T-cell (primary cell): ENCODE measurements at regions not wholly inside any gene's neighbourhood (a gene's known extent, or its start where the extent isn't known, plus 50 kb on each side); places are given as distances from the start of the nearest gene placed in this dataset.
A peak's percentile ranks its signal among the peaks of the same experiment; 100 is the strongest.
"Not testable (repeated sequence)": the region's sequence is repeated elsewhere in the genome, so short reads cannot be mapped to it uniquely, and the experiment has no call there.

Experiments
- ATAC-seq, 4 experiments: fragments of 200-7000 bp in 3 of 4; fragments of 150-1000 bp in 1 of 4; cut with Tn5 transposase; replicated peaks in 1 of 4; 1 replicate in 3 of 4; 2 replicates in 1 of 4; pipeline ENCODE4 v1.10.0; 2021; ENCODE audit warnings: moderate library complexity in 3 of 4, mild to moderate bottlenecking in 2 of 4, moderate number of reproducible peaks in 1 of 4
- CTCF ChIA-PET, 2 donors: fragments of 300-600 bp; sonication (Branson Sonifier 250); formaldehyde crosslinking; loops; one replicate each; lab custom pipeline; 2022; ENCODE audit warnings: antibody characterized with exemption in 2 of 2; lab: Charles Lee
- POLR2A ChIA-PET, 2 donors: fragments of 300-600 bp; sonication (Branson Sonifier 250); formaldehyde crosslinking; loops; one replicate each; lab custom pipeline; 2022; ENCODE audit warnings: antibody characterized with exemption in 2 of 2; lab: Charles Lee
- DNase-seq, 35 experiments: peaks; one replicate each; pipeline versions ENCODE4 v3.0.0 to v3.0.0-alpha.2; 2013 to 2023
- H3K27ac ChIP-seq: one replicate; pipeline ENCODE4 v1.5.1; 2013; ENCODE audit warnings: low read length
- H3K27me3 ChIP-seq, 2 experiments: replicated peaks in 1 of 2; 1 replicate in 1 of 2; 2 replicates in 1 of 2; pipeline versions ENCODE4 v1.6.1 to v1.7.0; 2013; ENCODE audit warnings: low read length in 1 of 2, mixed read lengths in 1 of 2; ENCODE audit not compliant: control insufficient read depth in 2 of 2, insufficient read depth in 2 of 2; ENCODE audit errors: extremely low read depth in 1 of 2
- H3K36me3 ChIP-seq, 2 donors: 1 replicate in 1 of 2; 2 replicates in 1 of 2; pipeline versions ENCODE4 v1.6.1 to v1.7.0; 2013; ENCODE audit warnings: low read length in 1 of 2; ENCODE audit not compliant: control insufficient read depth in 2 of 2, insufficient read depth in 1 of 2; ENCODE audit errors: extremely low read depth in 1 of 2
- H3K4me1 ChIP-seq, 2 experiments: 1 replicate in 1 of 2; 2 replicates in 1 of 2; pipeline versions ENCODE4 v1.6.1 to v1.7.0; 2013; ENCODE audit warnings: low read length in 2 of 2, mixed read lengths in 1 of 2; ENCODE audit not compliant: insufficient read depth in 2 of 2, control insufficient read depth in 1 of 2; ENCODE audit errors: extremely low read depth in 1 of 2
- H3K4me3 ChIP-seq, 2 donors: 1 replicate in 1 of 2; 2 replicates in 1 of 2; pipeline versions ENCODE4 v1.5.1 to v1.7.0; 2013; ENCODE audit warnings: mild to moderate bottlenecking in 2 of 2, low read length in 1 of 2, moderate library complexity in 1 of 2; ENCODE audit not compliant: control insufficient read depth in 1 of 2; ENCODE audit errors: extremely low read depth in 1 of 2
- H3K9me3 ChIP-seq: 2 replicates; pipeline ENCODE4 v1.7.0; 2013
- H3K27ac Mint-ChIP-seq, 2 donors: one replicate each; pipeline ENCODE4 v1.8.0; 2020 to 2021; ENCODE audit warnings: mild to moderate bottlenecking in 2 of 2, mixed read lengths in 2 of 2
- H3K27me3 Mint-ChIP-seq, 2 donors: one replicate each; pipeline ENCODE4 v1.8.0; 2021 to 2022; ENCODE audit warnings: mixed read lengths in 2 of 2
- H3K36me3 Mint-ChIP-seq: one replicate; pipeline ENCODE4 v1.8.0; 2021; ENCODE audit warnings: mixed read lengths
- H3K4me1 Mint-ChIP-seq, 3 donors: one replicate each; pipeline ENCODE4 v1.8.0; 2020 to 2022; ENCODE audit warnings: mixed read lengths in 3 of 3, mild to moderate bottlenecking in 1 of 3
- H3K4me3 Mint-ChIP-seq, 3 donors: one replicate each; pipeline ENCODE4 v1.8.0; 2020 to 2022; ENCODE audit warnings: mild to moderate bottlenecking in 3 of 3, mixed read lengths in 3 of 3, moderate library complexity in 3 of 3
- H3K9me3 Mint-ChIP-seq, 3 donors: one replicate each; pipeline ENCODE4 v1.8.0; 2020 to 2022; ENCODE audit warnings: mixed read lengths in 3 of 3
- WGBS: methylation state at CpG from one replicate; pipeline ENCODE4 v1.1.5; 2013; ENCODE audit warnings: missing lambda C conversion rate; ENCODE audit not compliant: insufficient coverage; 5-methylcytosine and 5-hydroxymethylcytosine counted together

DNA sequence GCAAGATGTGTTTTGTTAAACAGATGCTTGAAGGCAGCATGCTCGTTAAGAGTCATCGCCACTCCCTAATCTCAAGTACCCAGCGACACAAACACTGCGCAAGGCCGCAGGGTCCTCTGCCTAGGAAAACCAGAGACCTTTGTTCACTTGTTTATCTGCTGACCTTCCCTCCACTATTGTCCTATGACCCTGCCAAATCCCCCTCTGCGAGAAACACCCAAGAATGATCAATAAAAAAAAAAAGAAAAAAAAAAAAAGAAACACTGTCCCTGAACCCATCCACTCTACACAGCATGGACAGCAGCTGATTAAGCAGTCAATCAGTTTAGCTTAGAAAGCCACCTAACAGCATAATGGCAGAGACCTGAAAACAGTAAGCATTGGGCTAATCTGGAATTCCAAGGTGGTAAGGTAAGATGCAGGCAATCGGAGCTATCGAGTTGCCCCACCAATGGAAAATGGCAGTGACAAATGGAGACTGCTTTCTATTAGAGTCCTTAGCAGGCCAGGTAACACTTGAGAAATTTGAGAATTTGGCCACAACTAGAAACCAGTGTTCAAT is 89.9 kb upstream of the FOXN3 start:
- H3K4me3 Mint-ChIP-seq, H3K27ac Mint-ChIP-seq, H3K9me3 ChIP-seq, H3K27me3 ChIP-seq, H3K27me3 Mint-ChIP-seq, H3K9me3 Mint-ChIP-seq, DNase-seq, H3K36me3 ChIP-seq, H3K4me3 ChIP-seq, ATAC-seq, POLR2A ChIA-PET, CTCF ChIA-PET, H3K27ac ChIP-seq: not testable (repeated sequence)
- H3K4me1 ChIP-seq = peaks cover 10 to 45% of the 10 kb centered on the region in 2 experiments
- Mint-ChIP-seq H3K36me3 (peaks cover 22% of the 10 kb centered on the region), H3K4me1 (peaks cover 72 to 79% (median 77%) of the 10 kb centered on the region in 3 donors)
- 67% methylated on average over 1 of the region's 8 CpGs for whole genome bisulfite sequencing

- H3K4me1 Mint-ChIP-seq = peaks cover 50 to 56% (median 55%) of the 10 kb centered on the region in 3 donors
- POLR2A ChIA-PET = no interaction called here
- CTCF ChIA-PET = no interaction called here
- no peaks in the 10 kb centered on the region for H3K27me3 Mint-ChIP-seq
- Histone ChIP-seq H3K27me3 (no peaks in the 10 kb centered on the region), H3K27ac (peak overlapping the region; percentile 24), H3K4me3 (no peak overlapping the region), H3K9me3 (no peaks in the 10 kb centered on the region), H3K4me1 (peaks cover 4 to 24% of the 10 kb centered on the region in 2 experiments), H3K36me3 (peaks cover 0 to 19% of the 10 kb centered on the region in 2 donors)
- DNase-seq = peak in 10 of 35 experiments; percentile 8 to 48 (median 14)
- H3K9me3 Mint-ChIP-seq = no peaks in the 10 kb centered on the region
- 29% methylated on average over 1 of the region's 6 CpGs for WGBS
- H3K27ac Mint-ChIP-seq = peak overlapping the region; percentile 1 to 17
- ATAC-seq = peak in 2 of 4 experiments; percentile 49 to 58
- peaks cover 35% of the 10 kb centered on the region for H3K36me3 Mint-ChIP-seq
- no peak overlapping the region for H3K4me3 Mint-ChIP-seq
These were observed 87.7 kb upstream of the FOXN3 start for GRCh38 chr14:89504602-89505313.

- H3K36me3 Mint-ChIP-seq = peaks cover 35% of the 10 kb centered on the region
- H3K4me1 ChIP-seq = peaks cover 2 to 21% of the 10 kb centered on the region in 2 experiments
- no peak overlapping the region for H3K27ac ChIP-seq
These were observed 87.1 kb upstream of the FOXN3 start for GRCh38 chr14:89504091-89504490.

DNA sequence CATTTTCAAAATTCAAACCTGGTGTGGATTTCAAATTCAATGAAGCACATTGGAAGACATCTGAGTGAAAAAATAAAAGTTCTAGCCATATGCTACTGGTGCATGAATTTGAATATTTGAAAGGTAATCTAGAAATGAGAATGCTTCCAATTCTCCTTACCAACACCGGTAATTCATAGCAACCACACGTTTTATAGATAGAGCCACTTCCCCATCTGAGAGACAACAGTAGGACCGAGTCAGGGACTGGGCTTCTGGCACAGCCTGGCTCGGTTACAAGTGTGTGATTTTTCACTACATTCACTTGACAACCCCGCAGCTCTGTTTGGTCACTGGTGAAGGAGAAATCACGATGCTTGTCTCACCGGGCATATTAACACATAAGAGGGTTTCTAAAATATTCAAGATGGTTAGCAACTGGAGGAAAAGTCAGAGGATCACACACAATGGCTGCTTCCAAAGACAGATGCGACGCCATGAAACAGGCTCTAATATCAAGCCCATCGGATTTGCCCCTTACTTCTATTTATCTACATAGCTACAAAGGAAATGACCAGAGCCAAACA is 86.5 kb upstream of the FOXN3 start:
- ATAC-seq (no peak), DNase-seq (no peak)
- Mint-ChIP-seq H3K4me1 (peaks cover 40 to 46% (median 46%) of the 10 kb centered on the region in 3 donors), H3K36me3 (peaks cover 35% of the 10 kb centered on the region), H3K4me3 (no peak overlapping the region), H3K9me3 (no peaks in the 10 kb centered on the region), H3K27me3 (no peaks in the 10 kb centered on the region), H3K27ac (peak overlapping the region in 1 of 2 donors; percentile 17)
- Histone ChIP-seq H3K36me3 (peaks cover 0 to 17% of the 10 kb centered on the region in 2 donors), H3K9me3 (no peaks in the 10 kb centered on the region), H3K27me3 (no peaks in the 10 kb centered on the region), H3K4me3 (no peak overlapping the region), H3K4me1 (peaks cover 2 to 15% of the 10 kb centered on the region in 2 experiments), H3K27ac (no peak overlapping the region)
- WGBS = 70% methylated on average over 2 of the region's 10 CpGs
- ChIA-PET POLR2A (no interaction called here), CTCF (no interaction called here)

More at GRCh38 chr14:89504091-89504490, 87.1 kb upstream of the FOXN3 start:
- peaks cover 43 to 52% (median 50%) of the 10 kb centered on the region in 3 donors for H3K4me1 Mint-ChIP-seq
- ChIA-PET CTCF (no interaction called here), POLR2A (no interaction called here)
- no peaks in the 10 kb centered on the region for H3K9me3 Mint-ChIP-seq
- peaks cover 0 to 19% of the 10 kb centered on the region in 2 donors for H3K36me3 ChIP-seq
- no peaks in the 10 kb centered on the region for H3K9me3 ChIP-seq
- no peaks in the 10 kb centered on the region for H3K27me3 Mint-ChIP-seq
- ATAC-seq (no peak), DNase-seq (no peak)
- no peaks in the 10 kb centered on the region for H3K27me3 ChIP-seq
- no peak overlapping the region for H3K4me3 Mint-ChIP-seq
- whole genome bisulfite sequencing = 80% methylated on average over 1 of the region's 3 CpGs
- no peak overlapping the region for H3K4me3 ChIP-seq
- H3K27ac Mint-ChIP-seq = peak overlapping the region in 1 of 2 donors; percentile 17

GRCh38 chr14:89502966-89503365 is 85.9 kb upstream of the FOXN3 start:
- H3K4me3 ChIP-seq = no peak overlapping the region
- H3K36me3 ChIP-seq = peaks cover 0 to 17% of the 10 kb centered on the region in 2 donors
- no peak for ATAC-seq
- Mint-ChIP-seq H3K4me1 (peaks cover 35 to 41% (median 40%) of the 10 kb centered on the region in 3 donors), H3K4me3 (no peak overlapping the region), H3K36me3 (peaks cover 35% of the 10 kb centered on the region), H3K9me3 (no peaks in the 10 kb centered on the region), H3K27me3 (no peaks in the 10 kb centered on the region), H3K27ac (peak overlapping the region; percentile 31 to 64)
- no peak overlapping the region for H3K27ac ChIP-seq
- WGBS = 94% methylated on average over 3 of the region's 5 CpGs
- H3K4me1 ChIP-seq = peaks cover 2 to 10% of the 10 kb centered on the region in 2 experiments
- no peak for DNase-seq
- no peaks in the 10 kb centered on the region for H3K27me3 ChIP-seq
- CTCF ChIA-PET = interaction anchor here in 1 of 2 donors (0.6 kb wide), 1 partner anchor 67 kb away, joined by 6 read pairs; no protein-coding TSS in a partner anchor
- POLR2A ChIA-PET = no interaction called here
- H3K9me3 ChIP-seq = no peaks in the 10 kb centered on the region

- peaks cover 39% of the 10 kb centered on the region for H3K36me3 Mint-ChIP-seq
- H3K4me1 ChIP-seq = peaks cover 2 to 8% of the 10 kb centered on the region in 2 experiments
- ATAC-seq (no peak), DNase-seq (no peak)
- no peaks in the 10 kb centered on the region for H3K9me3 Mint-ChIP-seq
- H3K27ac ChIP-seq = no peak overlapping the region
- H3K27me3 Mint-ChIP-seq = no peaks in the 10 kb centered on the region
- no peak overlapping the region for H3K4me3 Mint-ChIP-seq
- 100% methylated on average over 2 of the region's 4 CpGs for WGBS
- no peak overlapping the region for H3K27ac Mint-ChIP-seq
- CTCF ChIA-PET = no interaction called here
- no peaks in the 10 kb centered on the region for H3K9me3 ChIP-seq
- H3K27me3 ChIP-seq = no peaks in the 10 kb centered on the region
- H3K4me1 Mint-ChIP-seq = peaks cover 33 to 36% (median 33%) of the 10 kb centered on the region in 3 donors
- POLR2A ChIA-PET = interaction anchor here in 1 of 2 donors (0.5 kb wide), 1 partner anchor 1381 kb away, joined by 7 read pairs; no protein-coding TSS in a partner anchor
- no peak overlapping the region for H3K4me3 ChIP-seq
- peaks cover 0 to 17% of the 10 kb centered on the region in 2 donors for H3K36me3 ChIP-seq
These were observed 84.3 kb upstream of the FOXN3 start for GRCh38 chr14:89501381-89501780.
